Fibroblast of lung (primary cell): ENCODE measurements at regions not wholly inside any gene's neighbourhood (a gene's known extent, or its start where the extent isn't known, plus 50 kb on each side); places are given as distances from the start of the nearest gene placed in this dataset.

Source experiments
- CTCF ChIP-seq, 2 donors: IDR thresholded peaks in 1 of 2; conservative IDR thresholded peaks in 1 of 2; 1 replicate in 1 of 2; 2 replicates in 1 of 2; pipeline ENCODE4 v1.5.1; 2011 to 2012; ENCODE audit warnings: low read length in 2 of 2, control low read depth in 1 of 2, inconsistent platforms in 1 of 2, low read depth in 1 of 2, mild to moderate bottlenecking in 1 of 2
- EZH2 ChIP-seq: IDR thresholded peaks from 2 replicates; pipeline ENCODE4 v1.5.1; 2012; ENCODE audit warnings: low read length, control low read depth, mild to moderate bottlenecking; ENCODE audit errors: missing control alignments

- TF ChIP-seq CTCF (conservative IDR thresholded peaks at IDR 0.05 in 1 of 2, IDR thresholded peaks at IDR 0.05 in 1 of 2; ENCODE audit: low read depth in 1 of 2, low read length in 2 of 2) (no peak), EZH2 (no peak)
Observed at GRCh38 chr10:121406823-121407545, 191.3 kb downstream of the FGFR2 start.
